DND-41 (cell line): ENCODE measurements at regions not wholly inside any gene's neighbourhood (a gene's known extent, or its start where the extent isn't known, plus 50 kb on each side); places are given as distances from the start of the nearest gene placed in this dataset.
A peak's percentile ranks its signal among the peaks of the same experiment; 100 is the strongest.

Experiments used
- ATAC-seq: fragments of 200-7000 bp; cut with Tn5 transposase; 3 replicates; pipeline ENCODE4 v1.9.1; 2021; ENCODE audit warnings: low read depth; ENCODE audit not compliant: insufficient read depth
- DNase-seq: peaks from one replicate; pipeline ENCODE4 v3.0.0-alpha.2; 2020
- H2AFZ ChIP-seq: 2 replicates; pipeline ENCODE4 v1.6.0; 2012; ENCODE audit warnings: low read depth, low read length
- H3K27ac ChIP-seq: 2 replicates; pipeline ENCODE4 v1.5.1; 2012; ENCODE audit warnings: low read length, inconsistent platforms
- H3K27me3 ChIP-seq: fragments of 200-600 bp; sonication (generic); 2 replicates; pipeline ENCODE4 v1.6.0; 2012; ENCODE audit warnings: low read length, mild to moderate bottlenecking, inconsistent platforms; ENCODE audit not compliant: insufficient read depth, poor library complexity
- H3K36me3 ChIP-seq: 2 replicates; pipeline ENCODE4 v1.5.1; 2012; ENCODE audit warnings: low read length, inconsistent platforms; ENCODE audit not compliant: insufficient read depth
- H3K4me1 ChIP-seq: 2 replicates; pipeline ENCODE4 v1.5.1; 2012; ENCODE audit warnings: mild to moderate bottlenecking, low read length; ENCODE audit not compliant: insufficient read depth
- H3K4me2 ChIP-seq: 2 replicates; pipeline ENCODE4 v1.6.0; 2012; ENCODE audit warnings: mild to moderate bottlenecking, moderate library complexity, low read length, inconsistent platforms; ENCODE audit not compliant: insufficient read depth
- H3K4me3 ChIP-seq, 2 experiments: fragments of 200-600 bp in 1 of 2; shearing (Covaris generic) in 1 of 2; 2 replicates each; pipeline ENCODE4 v1.5.1; 2012 to 2016; ENCODE audit warnings: inconsistent platforms in 2 of 2, low read length in 2 of 2, mild to moderate bottlenecking in 2 of 2, low read depth in 1 of 2, moderate library complexity in 1 of 2
- H3K79me2 ChIP-seq: 2 replicates; pipeline ENCODE4 v1.6.0; 2012; ENCODE audit warnings: low read length, inconsistent platforms; ENCODE audit not compliant: insufficient read depth
- H3K9ac ChIP-seq: 2 replicates; pipeline ENCODE4 v1.6.0; 2012; ENCODE audit warnings: low read depth, mild to moderate bottlenecking, inconsistent platforms, low read length, moderate library complexity
- H3K9me3 ChIP-seq: 2 replicates; pipeline ENCODE4 v1.5.1; 2012; ENCODE audit warnings: low read length, moderate library complexity, mild to moderate bottlenecking, inconsistent platforms; ENCODE audit not compliant: insufficient read depth, severe bottlenecking
- H4K20me1 ChIP-seq: 2 replicates; pipeline ENCODE4 v1.6.0; 2012; ENCODE audit warnings: low read length; ENCODE audit not compliant: insufficient read depth
- CTCF ChIP-seq: IDR thresholded peaks from 2 replicates; pipeline ENCODE4 v1.5.1; 2012; ENCODE audit warnings: borderline replicate concordance, low read length, moderate library complexity, mild to moderate bottlenecking; ENCODE audit not compliant: poor library complexity, severe bottlenecking; ENCODE audit errors: extremely low read depth
- EZH2 ChIP-seq: IDR thresholded peaks from 3 replicates; pipeline ENCODE4 v1.6.1; 2012; ENCODE audit warnings: borderline replicate concordance, low read depth, mild to moderate bottlenecking, moderate library complexity, low read length, inconsistent platforms; ENCODE audit not compliant: severe bottlenecking

- Histone ChIP-seq H3K27ac (no peak overlapping the region), H3K79me2 (no peaks in the 10 kb centered on the region), H3K4me2 (no peak overlapping the region), H3K4me3 (no peak overlapping the region), H3K36me3 (no peaks in the 10 kb centered on the region), H3K9me3 (no peaks in the 10 kb centered on the region), H4K20me1 (no peaks in the 10 kb centered on the region), H3K9ac (no peak overlapping the region), H3K4me1 (no peaks in the 10 kb centered on the region), H3K27me3 (no peaks in the 10 kb centered on the region), H2AFZ (no peak overlapping the region)
- DNase-seq (no peak), ATAC-seq (no peak)
- TF ChIP-seq EZH2 (no peak), CTCF (no peak)
Observed at GRCh38 chrX:97673135-97673534, 789.4 kb downstream of the RPA4 start.

- Histone ChIP-seq H3K36me3 (no peaks in the 10 kb centered on the region), H2AFZ (no peak overlapping the region), H4K20me1 (no peaks in the 10 kb centered on the region), H3K4me2 (no peak overlapping the region), H3K4me3 (no peak overlapping the region), H3K27ac (no peak overlapping the region), H3K79me2 (no peaks in the 10 kb centered on the region), H3K9me3 (no peaks in the 10 kb centered on the region), H3K4me1 (no peaks in the 10 kb centered on the region), H3K27me3 (no peaks in the 10 kb centered on the region), H3K9ac (no peak overlapping the region)
- no peak for TF ChIP-seq CTCF
- TF ChIP-seq EZH2: no peak
- no peak for DNase-seq
- ATAC-seq: no peak; the same call in 2 of the 3 replicates
Observed at GRCh38 chrX:97682991-97683840, 799.5 kb downstream of the RPA4 start.

DNA sequence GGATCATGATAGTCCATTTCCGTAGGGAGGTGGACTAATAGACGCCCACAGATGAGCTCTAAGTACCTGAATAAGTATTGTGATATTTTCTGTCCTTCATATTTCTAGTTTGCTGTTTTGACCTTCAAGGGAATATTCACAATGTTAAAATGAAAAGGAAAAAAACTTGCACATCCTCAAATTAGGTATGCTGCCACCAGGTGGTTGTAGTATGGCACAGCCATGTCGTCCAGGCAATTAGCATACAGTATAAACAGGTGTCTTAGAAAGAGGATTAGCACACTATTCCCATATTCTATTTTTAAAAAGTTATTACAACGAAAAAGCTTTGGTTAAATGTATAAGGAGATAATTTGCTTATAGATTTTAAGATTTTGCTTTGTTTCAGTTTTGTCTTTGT is 802.0 kb downstream of the RPA4 start:
- peak; percentile 48; the same call in 1 of the 3 replicates for ATAC-seq

More for the DNA sequence above, 802.0 kb downstream of the RPA4 start:
- Histone ChIP-seq H4K20me1 (no peaks in the 10 kb centered on the region), H3K27ac (no peak overlapping the region), H3K9me3 (no peaks in the 10 kb centered on the region), H3K4me3 (no peak overlapping the region), H3K4me2 (no peak overlapping the region), H3K79me2 (no peaks in the 10 kb centered on the region), H3K27me3 (no peaks in the 10 kb centered on the region), H3K4me1 (no peaks in the 10 kb centered on the region), H3K9ac (no peak overlapping the region), H3K36me3 (no peaks in the 10 kb centered on the region), H2AFZ (no peak overlapping the region)
- DNase-seq: peak; percentile 24
- peak; percentile 67 for TF ChIP-seq CTCF
- TF ChIP-seq EZH2: no peak
